ENCODE measurements at regions not wholly inside any gene's neighbourhood (a gene's known extent, or its start where the extent isn't known, plus 50 kb on each side); places are given as distances from the start of the nearest gene placed in this dataset.

DNA sequence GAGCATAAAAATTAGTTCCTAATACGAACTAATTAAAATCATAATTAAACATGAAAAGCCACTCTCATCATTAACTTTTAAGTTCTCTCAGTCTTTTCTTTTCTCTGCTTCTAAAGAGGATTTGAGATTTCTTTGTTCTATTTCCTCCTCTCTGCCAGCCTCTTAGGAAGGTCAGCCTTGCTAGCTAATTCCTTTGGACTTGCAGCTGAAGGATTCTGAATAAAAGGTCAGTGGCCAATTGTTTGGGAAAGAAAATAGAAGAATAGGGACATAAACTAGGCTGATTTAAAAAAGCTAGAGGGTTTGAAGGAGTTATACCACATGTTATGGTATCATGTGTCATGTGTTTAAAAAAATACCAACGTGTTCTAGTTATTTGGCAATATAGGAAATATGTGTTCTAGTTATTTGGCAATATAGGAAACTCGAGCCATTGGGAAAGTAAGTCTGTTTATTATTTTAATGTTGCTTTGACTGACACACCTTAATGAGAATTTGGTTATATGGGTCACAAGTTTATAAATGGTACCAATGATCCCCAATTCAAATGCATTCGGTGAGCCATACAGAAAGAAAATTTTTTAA, 1668.7 kb upstream of the PCDH7 start:
- H3K36me3 ChIP-seq (ENCODE audit: control insufficient read depth, insufficient read depth, low read length) = no peaks in the 10 kb centered on the region
- DNase-seq (ENCODE audit: low read depth) = no peak

DNA sequence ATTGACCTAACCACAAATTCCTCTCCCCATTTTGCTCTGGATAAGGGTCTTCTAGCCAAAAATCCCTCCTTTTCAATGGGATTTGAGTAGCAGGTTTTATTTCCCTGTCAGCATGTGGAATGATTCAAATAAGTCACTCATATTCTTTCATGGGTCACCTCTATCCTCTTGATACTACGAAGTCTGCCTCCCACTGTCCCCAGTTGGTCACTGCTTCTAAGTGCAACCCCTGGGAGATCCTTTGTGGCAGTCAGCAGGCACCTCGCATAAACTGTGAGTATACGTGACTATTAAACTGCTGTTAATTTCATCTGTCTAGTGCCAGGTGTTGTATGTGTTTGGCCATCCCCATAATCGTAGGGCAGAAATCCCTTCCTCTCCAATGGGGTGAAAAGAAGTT, 1667.9 kb upstream of the PCDH7 start:
- TF ChIP-seq, protein P1, sequence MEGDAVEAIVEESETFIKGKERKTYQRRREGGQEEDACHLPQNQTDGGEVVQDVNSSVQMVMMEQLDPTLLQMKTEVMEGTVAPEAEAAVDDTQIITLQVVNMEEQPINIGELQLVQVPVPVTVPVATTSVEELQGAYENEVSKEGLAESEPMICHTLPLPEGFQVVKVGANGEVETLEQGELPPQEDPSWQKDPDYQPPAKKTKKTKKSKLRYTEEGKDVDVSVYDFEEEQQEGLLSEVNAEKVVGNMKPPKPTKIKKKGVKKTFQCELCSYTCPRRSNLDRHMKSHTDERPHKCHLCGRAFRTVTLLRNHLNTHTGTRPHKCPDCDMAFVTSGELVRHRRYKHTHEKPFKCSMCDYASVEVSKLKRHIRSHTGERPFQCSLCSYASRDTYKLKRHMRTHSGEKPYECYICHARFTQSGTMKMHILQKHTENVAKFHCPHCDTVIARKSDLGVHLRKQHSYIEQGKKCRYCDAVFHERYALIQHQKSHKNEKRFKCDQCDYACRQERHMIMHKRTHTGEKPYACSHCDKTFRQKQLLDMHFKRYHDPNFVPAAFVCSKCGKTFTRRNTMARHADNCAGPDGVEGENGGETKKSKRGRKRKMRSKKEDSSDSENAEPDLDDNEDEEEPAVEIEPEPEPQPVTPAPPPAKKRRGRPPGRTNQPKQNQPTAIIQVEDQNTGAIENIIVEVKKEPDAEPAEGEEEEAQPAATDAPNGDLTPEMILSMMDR (IDR thresholded peaks at IDR 0.05; ENCODE audit: insufficient read depth, low read length, poor library complexity, severe bottlenecking) = no peak
- Histone ChIP-seq H3K4me3 (ENCODE audit: low read depth, low read length) (no peak overlapping the region), H3K36me3 (ENCODE audit: control insufficient read depth, insufficient read depth, low read length) (no peaks in the 10 kb centered on the region), H3K27me3 (ENCODE audit: control insufficient read depth, insufficient read depth, low read length) (no peaks in the 10 kb centered on the region)
- DNase-seq (ENCODE audit: low read depth) = no peak

More for the DNA sequence above, 1668.7 kb upstream of the PCDH7 start:
- TF ChIP-seq, protein P1 (IDR thresholded peaks at IDR 0.05; ENCODE audit: insufficient read depth, low read length, poor library complexity, severe bottlenecking) = no peak
- no peaks in the 10 kb centered on the region for H3K27me3 ChIP-seq (ENCODE audit: control insufficient read depth, insufficient read depth, low read length)
- no peak overlapping the region for H3K4me3 ChIP-seq (ENCODE audit: low read depth, low read length)

DNA sequence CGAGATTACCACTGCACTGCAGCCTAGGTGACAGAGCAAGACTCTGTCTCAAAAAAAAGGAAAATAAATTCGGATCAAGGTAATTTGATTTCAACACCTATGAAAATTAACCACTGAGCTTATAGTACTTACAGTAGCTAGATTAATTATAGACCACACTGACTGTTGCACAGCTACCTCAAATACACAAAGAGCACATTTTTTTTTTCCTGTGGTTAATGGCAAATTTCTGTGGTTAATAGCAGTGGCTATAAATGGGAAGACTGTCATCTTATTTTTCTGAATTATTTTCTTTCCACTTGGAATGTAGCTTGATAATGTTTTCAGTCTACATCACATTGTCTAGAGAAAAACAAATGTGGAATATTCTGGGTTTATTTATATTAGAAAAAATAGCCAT, 1661.6 kb upstream of the PCDH7 start:
- TF ChIP-seq, protein P1 (IDR thresholded peaks at IDR 0.05; ENCODE audit: insufficient read depth, low read length, poor library complexity, severe bottlenecking) = no peak
- H3K27me3 ChIP-seq (ENCODE audit: control insufficient read depth, insufficient read depth, low read length) = no peaks in the 10 kb centered on the region
- no peak overlapping the region for H3K4me3 ChIP-seq (ENCODE audit: low read depth, low read length)
- DNase-seq (ENCODE audit: low read depth) = no peak
- no peaks in the 10 kb centered on the region for H3K36me3 ChIP-seq (ENCODE audit: control insufficient read depth, insufficient read depth, low read length)

DNA sequence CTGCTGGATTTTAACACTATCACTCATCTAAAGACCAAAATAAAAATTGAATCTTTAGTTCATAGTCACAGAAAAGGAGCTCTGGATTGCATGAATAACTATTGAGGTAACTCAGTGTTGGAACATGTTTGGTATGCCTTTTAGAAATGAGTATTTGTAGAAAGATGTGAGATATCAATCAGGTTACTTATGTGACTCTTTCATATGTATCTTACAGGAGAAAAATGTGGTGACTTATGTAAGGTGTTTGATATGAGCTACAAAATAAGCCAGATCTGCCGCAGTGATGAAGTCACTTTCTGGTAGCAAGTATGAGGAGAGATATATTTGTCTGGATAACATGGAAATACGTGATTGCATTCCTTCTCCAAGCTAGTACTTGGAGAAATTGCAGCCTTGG, 1653.3 kb upstream of the PCDH7 start:
- TF ChIP-seq, protein P1 (IDR thresholded peaks at IDR 0.05; ENCODE audit: insufficient read depth, low read length, poor library complexity, severe bottlenecking) = no peak
- Histone ChIP-seq H3K27me3 (ENCODE audit: control insufficient read depth, insufficient read depth, low read length) (no peaks in the 10 kb centered on the region), H3K36me3 (ENCODE audit: control insufficient read depth, insufficient read depth, low read length) (no peaks in the 10 kb centered on the region), H3K4me3 (ENCODE audit: low read depth, low read length) (no peak overlapping the region)
- no peak for DNase-seq (ENCODE audit: low read depth)

DNA sequence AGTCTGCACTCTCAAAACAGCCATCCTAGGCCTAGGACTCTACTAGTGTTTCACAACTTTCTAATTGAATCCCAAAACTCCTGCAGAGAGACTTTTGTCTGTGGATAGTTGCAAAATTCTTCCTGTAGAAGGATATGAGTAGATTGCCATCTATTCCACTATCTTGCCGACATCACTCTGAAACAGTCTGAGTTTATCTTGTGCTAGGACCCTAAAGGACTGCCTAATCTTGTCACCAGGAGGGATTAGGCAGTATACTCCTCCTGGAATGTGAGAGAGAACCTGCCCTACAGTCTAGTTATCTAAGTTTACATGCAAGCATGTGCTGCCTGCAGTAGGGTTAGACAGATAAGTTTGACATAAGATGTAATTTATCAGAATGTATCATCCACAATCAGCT, 1646.6 kb upstream of the PCDH7 start:
- DNase-seq (ENCODE audit: low read depth) = no peak
- H3K36me3 ChIP-seq (ENCODE audit: control insufficient read depth, insufficient read depth, low read length) = no peaks in the 10 kb centered on the region
- no peak overlapping the region for H3K4me3 ChIP-seq (ENCODE audit: low read depth, low read length)
- no peaks in the 10 kb centered on the region for H3K27me3 ChIP-seq (ENCODE audit: control insufficient read depth, insufficient read depth, low read length)
- TF ChIP-seq, protein P1 (IDR thresholded peaks at IDR 0.05; ENCODE audit: insufficient read depth, low read length, poor library complexity, severe bottlenecking) = no peak

DNA sequence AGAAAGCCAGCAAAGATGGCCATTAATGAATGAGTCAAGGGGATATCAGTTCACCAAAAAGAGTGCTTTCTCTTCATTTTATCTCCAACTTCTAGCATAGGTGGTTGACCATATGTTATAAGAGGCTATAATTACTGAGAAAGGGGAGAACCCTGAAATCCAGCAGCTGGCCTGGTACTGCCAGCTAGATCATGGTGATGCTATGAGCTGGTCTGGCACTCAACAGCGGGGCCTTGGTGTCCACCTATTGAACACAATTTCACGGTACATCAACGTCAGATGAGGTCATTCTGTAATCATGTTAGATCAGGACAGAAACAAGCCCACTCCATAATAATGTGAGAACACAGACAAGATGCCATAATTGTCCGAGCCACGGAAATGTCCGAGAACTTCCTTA, 1644.8 kb upstream of the PCDH7 start:
- Histone ChIP-seq H3K36me3 (ENCODE audit: control insufficient read depth, insufficient read depth, low read length) (no peaks in the 10 kb centered on the region), H3K4me3 (ENCODE audit: low read depth, low read length) (no peak overlapping the region), H3K27me3 (ENCODE audit: control insufficient read depth, insufficient read depth, low read length) (no peaks in the 10 kb centered on the region)
- no peak for DNase-seq (ENCODE audit: low read depth)
- TF ChIP-seq, protein P1 (IDR thresholded peaks at IDR 0.05; ENCODE audit: insufficient read depth, low read length, poor library complexity, severe bottlenecking) = no peak
